HCT116 (cell line): ENCODE measurements at regions not wholly inside any gene's neighbourhood (a gene's known extent, or its start where the extent isn't known, plus 50 kb on each side); places are given as distances from the start of the nearest gene placed in this dataset.

Experiments used
- ATAC-seq: fragments of 200-7000 bp; cut with Tn5 transposase; 2 replicates; pipeline ENCODE4 v1.9.1; 2020; ENCODE audit warnings: mild to moderate bottlenecking, moderate library complexity
- BruUV-seq: library from RNA; stranded (reverse); fragments of 400-500 nt; replicated peaks from 2 replicates; lab custom pipeline; 2021; lab: Mats Ljungman, UMichigan
- CTCF ChIA-PET: fragments of 300-600 bp; sonication (Branson Sonifier 250); formaldehyde crosslinking; loops from one replicate; lab custom pipeline; 2021; ENCODE audit warnings: antibody characterized with exemption; lab: Charles Lee
- POLR2A ChIA-PET: fragments of 300-600, 350-600 bp; sonication (Branson Sonifier 250); formaldehyde crosslinking; loops from one replicate; lab custom pipeline; 2021; ENCODE audit warnings: antibody characterized with exemption; lab: Charles Lee
- RAD21 ChIA-PET, 2 experiments: fragments of 300-600 bp; sonication (Branson Sonifier 250); formaldehyde crosslinking; loops; one replicate each; lab custom pipeline; 2023; ENCODE audit warnings: low total read pairs in 2 of 2; ENCODE audit not compliant: uncharacterized antibody in 2 of 2, unreplicated experiment in 2 of 2, low non-redundant PET in 1 of 2; lab: Charles Lee
- DNase-seq: peaks from one replicate; pipeline ENCODE4 v3.0.0-alpha.2; 2010; ENCODE audit warnings: low read depth, low spot score
- H2AFZ ChIP-seq: fragments of 200-600 bp; shearing (Covaris generic), sonication (generic); 2 replicates; pipeline ENCODE4 v1.6.1; 2017; ENCODE audit warnings: low read depth, mixed run types, mixed read lengths, antibody characterized with exemption, low read length; ENCODE audit not compliant: poor library complexity, severe bottlenecking
- H3K27ac ChIP-seq: 2 replicates; pipeline ENCODE4 v1.5.1; 2012; ENCODE audit warnings: low read depth, low read length
- H3K27me3 ChIP-seq: fragments of 200-600 bp; sonication (generic); 2 replicates; pipeline ENCODE4 v1.6.1; 2016; ENCODE audit warnings: mixed run types, low read length, mixed read lengths; ENCODE audit not compliant: insufficient read depth
- H3K36me3 ChIP-seq, 2 experiments: fragments of 200-500 bp in 1 of 2; fragments of 200-600 bp in 1 of 2; sonication (Bioruptor generic) in 1 of 2; sonication (generic) in 1 of 2; 2 replicates each; pipeline versions ENCODE4 v1.5.1 to v1.6.1; 2014 to 2016; ENCODE audit warnings: low read length in 2 of 2, inconsistent platforms in 1 of 2, mixed read lengths in 1 of 2, mixed run types in 1 of 2; ENCODE audit not compliant: insufficient read depth in 2 of 2, control insufficient read depth in 1 of 2
- H3K4me1 ChIP-seq, 2 experiments: fragments of 200-600 bp in 1 of 2; sonication (generic) in 1 of 2; 2 replicates each; pipeline versions ENCODE4 v1.5.1 to v1.6.1; 2012 to 2017; ENCODE audit warnings: low read length in 2 of 2, inconsistent platforms in 1 of 2, mild to moderate bottlenecking in 1 of 2, mixed read lengths in 1 of 2, mixed run types in 1 of 2, moderate library complexity in 1 of 2; ENCODE audit not compliant: insufficient read depth in 2 of 2, control insufficient read depth in 1 of 2
- H3K4me2 ChIP-seq: fragments of 200-600 bp; sonication (generic); 2 replicates; pipeline ENCODE4 v1.6.1; 2017; ENCODE audit warnings: mixed run types, low read length, mixed read lengths
- H3K4me3 ChIP-seq, 2 experiments: fragments of 200-600 bp in 1 of 2; sonication (generic) in 1 of 2; replicated peaks in 1 of 2; 2 replicates each; pipeline ENCODE4 v1.5.1; 2011 to 2016; ENCODE audit warnings: low read length in 2 of 2, control low read depth in 1 of 2, low read depth in 1 of 2, mild to moderate bottlenecking in 1 of 2, mixed read lengths in 1 of 2, mixed run types in 1 of 2
- H3K79me2 ChIP-seq: fragments of 200-600 bp; sonication (generic); 2 replicates; pipeline ENCODE4 v1.6.1; 2017; ENCODE audit warnings: mild to moderate bottlenecking, mixed run types, low read length, moderate library complexity, mixed read lengths; ENCODE audit not compliant: insufficient read depth
- H3K9ac ChIP-seq: fragments of 200-600 bp; sonication (generic); 2 replicates; pipeline ENCODE4 v1.6.1; 2016; ENCODE audit warnings: low read length, mixed read lengths
- H3K9me2 ChIP-seq: fragments of 200-600 bp; sonication (generic), shearing (Covaris generic); 2 replicates; pipeline ENCODE4 v1.6.1; 2017; ENCODE audit warnings: mixed run types, mild to moderate bottlenecking, moderate library complexity; ENCODE audit not compliant: insufficient read depth
- H3K9me3 ChIP-seq, 2 experiments: fragments of 200-500 bp in 1 of 2; fragments of 200-600 bp in 1 of 2; sonication (Bioruptor generic) in 1 of 2; sonication (generic) in 1 of 2; 2 replicates each; pipeline ENCODE4 v1.6.1; 2014 to 2017; ENCODE audit warnings: low read length in 2 of 2, mixed read lengths in 2 of 2, inconsistent platforms in 1 of 2, low read depth in 1 of 2, mild to moderate bottlenecking in 1 of 2, mixed run types in 1 of 2, moderate library complexity in 1 of 2; ENCODE audit not compliant: control insufficient read depth in 1 of 2, insufficient read depth in 1 of 2
- H4K20me1 ChIP-seq: fragments of 200-600 bp; sonication (generic), shearing (Covaris generic); 2 replicates; pipeline ENCODE4 v1.6.1; 2017; ENCODE audit warnings: mixed run types, mild to moderate bottlenecking, moderate library complexity; ENCODE audit not compliant: insufficient read depth
- CBX3 ChIP-seq: IDR thresholded peaks from 2 replicates; pipeline ENCODE4 v1.6.1; 2012; ENCODE audit warnings: low read depth
- EGR1 ChIP-seq: IDR thresholded peaks from 2 replicates; pipeline ENCODE4 v1.6.1; 2012; ENCODE audit warnings: low read depth
- ELF1 ChIP-seq: IDR thresholded peaks from 2 replicates; pipeline ENCODE4 v1.6.1; 2012; ENCODE audit warnings: low read depth, borderline replicate concordance
- EZH2 ChIP-seq: fragments of 200-600 bp; sonication (generic); IDR thresholded peaks from 2 replicates; pipeline ENCODE4 v1.6.1; 2017; ENCODE audit warnings: antibody characterized with exemption, mixed run types
- EZH2phosphoT487 ChIP-seq: fragments of 200-600 bp; IDR thresholded peaks from 2 replicates; pipeline ENCODE4 v1.6.1; 2018; ENCODE audit warnings: antibody characterized with exemption, borderline replicate concordance
- FOSL1 ChIP-seq: IDR thresholded peaks from 2 replicates; pipeline ENCODE4 v1.6.1; 2012; ENCODE audit warnings: low read depth
- JUND ChIP-seq: IDR thresholded peaks from 2 replicates; pipeline ENCODE4 v1.6.1; 2012
- POLR2A ChIP-seq: IDR thresholded peaks from 2 replicates; pipeline ENCODE4 v1.7.0; 2011; ENCODE audit warnings: borderline replicate concordance; ENCODE audit not compliant: insufficient read depth, insufficient read length; ENCODE audit errors: extremely low read depth
- POLR2AphosphoS5 ChIP-seq: IDR thresholded peaks from 2 replicates; pipeline ENCODE4 v1.6.1; 2011; ENCODE audit warnings: mild to moderate bottlenecking, low read depth, low read length, moderate library complexity
- RAD21 ChIP-seq: IDR thresholded peaks from 2 replicates; pipeline ENCODE4 v1.6.1; 2012; ENCODE audit warnings: low read depth, mild to moderate bottlenecking
- SIN3A ChIP-seq: IDR thresholded peaks from 2 replicates; pipeline ENCODE4 v1.6.1; 2012; ENCODE audit warnings: low read depth
- SP1 ChIP-seq: IDR thresholded peaks from 2 replicates; pipeline ENCODE4 v1.6.1; 2012; ENCODE audit warnings: low read depth
- SRF ChIP-seq: IDR thresholded peaks from 2 replicates; pipeline ENCODE4 v1.6.1; 2012; ENCODE audit warnings: low read depth
- TCF7L2 ChIP-seq: IDR thresholded peaks from 2 replicates; pipeline ENCODE4 v1.7.0; 2011; ENCODE audit warnings: borderline replicate concordance, inconsistent platforms; ENCODE audit not compliant: insufficient read depth, insufficient read length; ENCODE audit errors: extremely low read depth
- ZBTB33 ChIP-seq: IDR thresholded peaks from 2 replicates; pipeline ENCODE4 v1.6.1; 2011; ENCODE audit warnings: mild to moderate bottlenecking, low read length, moderate library complexity; ENCODE audit not compliant: insufficient replicate concordance; ENCODE audit errors: extremely low read depth
- ZFX ChIP-seq: fragments of 450-650 bp; IDR thresholded peaks from 2 replicates; pipeline ENCODE4 v1.6.1; 2017
- ZNF274 ChIP-seq: fragments of 200-500 bp; sonication (Bioruptor generic); IDR thresholded peaks from 2 replicates; pipeline ENCODE4 v1.6.1; 2014; ENCODE audit warnings: mild to moderate bottlenecking, low read depth, low read length, inconsistent platforms
- intact Hi-C: fragments of 100-400 bp; cut with micrococcal nuclease; formaldehyde crosslinking; loops from 2 replicates; pipeline ENCODE4 v1.10.0; 2022
- TF ChIP-seq, protein P1 (sequence below): IDR thresholded peaks from 2 replicates; pipeline ENCODE4 v1.6.1; 2012
- TF ChIP-seq, protein P2 (sequence below), 3 experiments: fragments of 200-600 bp in 1 of 3; sonication (generic) in 1 of 3; IDR thresholded peaks in 2 of 3; conservative IDR thresholded peaks in 1 of 3; 2 replicates each; pipeline ENCODE4 v1.5.1; 2012 to 2017; ENCODE audit warnings: low read depth in 2 of 3, low read length in 2 of 3, antibody characterized with exemption in 1 of 3, borderline replicate concordance in 1 of 3, control low read depth in 1 of 3, mild to moderate bottlenecking in 1 of 3, mixed read lengths in 1 of 3, mixed run types in 1 of 3, moderate library complexity in 1 of 3; ENCODE audit not compliant: insufficient read depth in 1 of 3
- TF ChIP-seq, protein P3 (sequence below): IDR thresholded peaks from 2 replicates; pipeline ENCODE4 v1.6.1; 2012

GRCh38 chrX:10988653-10989052 lies 122.5 kb upstream of the HCCS start:
- no peak for TF ChIP-seq POLR2AphosphoS5
- no peak for TF ChIP-seq ZFX
- TF ChIP-seq SP1, result no peak
- TF ChIP-seq TCF7L2, result no peak
- TF ChIP-seq ZBTB33, result no peak
- TF ChIP-seq SRF, result no peak
- no peak for TF ChIP-seq FOSL1
- TF ChIP-seq EZH2phosphoT487, result no peak
- TF ChIP-seq JUND, result no peak
- TF ChIP-seq EZH2, result no peak
- TF ChIP-seq POLR2A, result no peak
- no peak for TF ChIP-seq ELF1
- TF ChIP-seq RAD21, result no peak
- no peak for TF ChIP-seq SIN3A
- TF ChIP-seq, protein P1, sequence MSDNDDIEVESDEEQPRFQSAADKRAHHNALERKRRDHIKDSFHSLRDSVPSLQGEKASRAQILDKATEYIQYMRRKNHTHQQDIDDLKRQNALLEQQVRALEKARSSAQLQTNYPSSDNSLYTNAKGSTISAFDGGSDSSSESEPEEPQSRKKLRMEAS, result no peak
- TF ChIP-seq CBX3, result no peak
- TF ChIP-seq, protein P2, sequence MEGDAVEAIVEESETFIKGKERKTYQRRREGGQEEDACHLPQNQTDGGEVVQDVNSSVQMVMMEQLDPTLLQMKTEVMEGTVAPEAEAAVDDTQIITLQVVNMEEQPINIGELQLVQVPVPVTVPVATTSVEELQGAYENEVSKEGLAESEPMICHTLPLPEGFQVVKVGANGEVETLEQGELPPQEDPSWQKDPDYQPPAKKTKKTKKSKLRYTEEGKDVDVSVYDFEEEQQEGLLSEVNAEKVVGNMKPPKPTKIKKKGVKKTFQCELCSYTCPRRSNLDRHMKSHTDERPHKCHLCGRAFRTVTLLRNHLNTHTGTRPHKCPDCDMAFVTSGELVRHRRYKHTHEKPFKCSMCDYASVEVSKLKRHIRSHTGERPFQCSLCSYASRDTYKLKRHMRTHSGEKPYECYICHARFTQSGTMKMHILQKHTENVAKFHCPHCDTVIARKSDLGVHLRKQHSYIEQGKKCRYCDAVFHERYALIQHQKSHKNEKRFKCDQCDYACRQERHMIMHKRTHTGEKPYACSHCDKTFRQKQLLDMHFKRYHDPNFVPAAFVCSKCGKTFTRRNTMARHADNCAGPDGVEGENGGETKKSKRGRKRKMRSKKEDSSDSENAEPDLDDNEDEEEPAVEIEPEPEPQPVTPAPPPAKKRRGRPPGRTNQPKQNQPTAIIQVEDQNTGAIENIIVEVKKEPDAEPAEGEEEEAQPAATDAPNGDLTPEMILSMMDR (IDR thresholded peaks at IDR 0.05 in 2 of 3, conservative IDR thresholded peaks at IDR 0.05 in 1 of 3; ENCODE audit: borderline replicate concordance in 1 of 3, insufficient read depth in 1 of 3, low read depth in 2 of 3, low read length in 2 of 3), result no peak
- TF ChIP-seq ZNF274, result no peak
- TF ChIP-seq EGR1, result no peak
- TF ChIP-seq, protein P3, sequence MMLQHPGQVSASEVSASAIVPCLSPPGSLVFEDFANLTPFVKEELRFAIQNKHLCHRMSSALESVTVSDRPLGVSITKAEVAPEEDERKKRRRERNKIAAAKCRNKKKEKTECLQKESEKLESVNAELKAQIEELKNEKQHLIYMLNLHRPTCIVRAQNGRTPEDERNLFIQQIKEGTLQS, result no peak
- DNase-seq (no peak), ATAC-seq (no peak)
- no peak overlapping the region for H3K9ac ChIP-seq
- POLR2A ChIA-PET, result no interaction called here
- no peaks in the 10 kb centered on the region for H3K9me3 ChIP-seq
- H3K9me2 ChIP-seq, result no peaks in the 10 kb centered on the region
- H4K20me1 ChIP-seq, result no peaks in the 10 kb centered on the region
- H3K36me3 ChIP-seq, result no peaks in the 10 kb centered on the region
- H3K4me1 ChIP-seq, result no peaks in the 10 kb centered on the region
- intact Hi-C loops, result no loop called here
- H3K4me2 ChIP-seq, result no peak overlapping the region
- no peak overlapping the region for H3K27ac ChIP-seq
- RAD21 ChIA-PET, result no interaction called here
- H2AFZ ChIP-seq, result no peak overlapping the region
- no peaks in the 10 kb centered on the region for H3K79me2 ChIP-seq
- H3K27me3 ChIP-seq, result no peaks in the 10 kb centered on the region
- no TSS peak for BruUV-seq
- H3K4me3 ChIP-seq, result no peak overlapping the region
- CTCF ChIA-PET, result no interaction called here
